Right lobe of liver (tissue), 6 donors: ENCODE measurements at regions not wholly inside any gene's neighbourhood (a gene's known extent, or its start where the extent isn't known, plus 50 kb on each side); places are given as distances from the start of the nearest gene placed in this dataset.
"Not testable (repeated sequence)": the region's sequence is repeated elsewhere in the genome, so short reads cannot be mapped to it uniquely, and the experiment has no call there.

Experiments used
- ATAC-seq, 4 donors: fragments of 200-7000 bp; cut with Tn5 transposase; one replicate each; pipeline ENCODE4 v1.9.1; 2020; ENCODE audit warnings: mild to moderate bottlenecking in 4 of 4, moderate library complexity in 4 of 4
- DNase-seq, 3 donors: peaks; one replicate each; pipeline ENCODE4 v3.0.0-alpha.2; 2020
- H3K27ac ChIP-seq, 3 donors: fragments of 200-600 bp; one replicate each; pipeline ENCODE4 v1.8.0; 2022
- H3K27me3 ChIP-seq, 2 donors: fragments of 200-600 bp; one replicate each; pipeline ENCODE4 v1.8.0; 2022
- H3K36me3 ChIP-seq, 4 donors: fragments of 200-600 bp; sonication (generic) in 1 of 4; one replicate each; pipeline versions ENCODE4 v1.5.1 to v1.8.0; 2017 to 2022; ENCODE audit warnings: control low read depth in 1 of 4
- H3K4me1 ChIP-seq, 4 donors: fragments of 200-600 bp; sonication (generic) in 1 of 4; one replicate each; pipeline versions ENCODE4 v1.5.1 to v1.8.0; 2017 to 2022; ENCODE audit warnings: control low read depth in 1 of 4
- H3K4me3 ChIP-seq, 3 donors: fragments of 200-600 bp; one replicate each; pipeline ENCODE4 v1.8.0; 2022
- H3K9me3 ChIP-seq, 4 donors: fragments of 200-600 bp; sonication (generic) in 1 of 4; one replicate each; pipeline versions ENCODE4 v1.5.1 to v1.8.0; 2017 to 2022; ENCODE audit warnings: control low read depth in 1 of 4
- CTCF ChIP-seq, 4 donors: fragments of 200-600 bp in 3 of 4; fragments of 450-650 bp in 1 of 4; IDR thresholded peaks; one replicate each; pipeline versions ENCODE4 v1.5.1 to v1.8.0; 2016 to 2022; ENCODE audit warnings: antibody characterized with exemption in 4 of 4, mild to moderate bottlenecking in 2 of 4
- POLR2A ChIP-seq: fragments of 450-650 bp; IDR thresholded peaks from one replicate; pipeline ENCODE4 v1.6.1; 2017; ENCODE audit warnings: antibody characterized with exemption, mild to moderate bottlenecking
- WGBS: methylation state at CpG from one replicate; pipeline ENCODE4 v1.1.6; 2018; ENCODE audit warnings: low coverage, low lambda C conversion rate; ENCODE audit not compliant: insufficient coverage; ENCODE audit errors: missing lambda C conversion rate; 5-methylcytosine and 5-hydroxymethylcytosine counted together
- intact Hi-C, 2 donors: fragments of 100-400 bp; cut with DNase I; formaldehyde crosslinking; loops; one replicate each; pipeline versions ENCODE4 v1.11.2 to v1.14.1; 2022
- donor health status: DM: no; HTN: yes; CAD: no.
- donor health status: DM: no; HTN: no; CAD: no.
- donor health status: DM: no; HTN: no; CAD: no.
- donor health status: DM: no; HTN: yes; CAD: no.
- donor health status: DM: no; HTN: yes; CAD: no.

DNA sequence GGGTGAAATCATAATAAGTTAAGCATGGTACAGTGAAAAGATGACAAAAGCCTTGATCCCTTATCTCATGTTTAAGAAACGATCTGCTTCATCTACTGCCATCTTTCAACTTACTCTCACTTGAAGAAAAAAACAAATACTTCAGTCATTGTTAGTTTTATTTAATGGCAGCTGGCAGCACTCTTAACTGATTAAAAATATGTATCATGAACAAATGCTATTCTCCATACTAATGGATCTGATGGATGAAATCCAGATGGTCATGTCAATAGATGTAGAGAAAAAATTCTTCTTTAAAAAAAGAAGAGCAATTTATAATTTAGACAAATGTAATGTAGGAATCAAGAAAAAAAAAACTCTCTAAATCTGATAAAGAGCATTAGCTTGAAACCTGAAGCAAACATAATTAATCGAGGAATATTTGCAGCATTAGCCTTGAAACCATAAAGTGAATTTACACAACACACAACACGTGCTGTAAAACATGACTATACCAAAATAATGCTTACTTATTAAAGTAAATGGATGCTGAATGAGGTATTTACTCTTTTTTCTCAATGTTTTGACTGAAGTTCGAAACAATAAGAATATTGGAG, 579.0 kb upstream of the ADAMTS5 start:
- Histone ChIP-seq H3K27ac (no peak overlapping the region), H3K27me3 (no peaks in the 10 kb centered on the region), H3K4me1 (no peaks in the 10 kb centered on the region), H3K36me3 (no peaks in the 10 kb centered on the region), H3K9me3 (no peaks in the 10 kb centered on the region), H3K4me3 (no peak overlapping the region)
- DNase-seq = no peak
- WGBS = 35% methylated on average over 4 of the region's 4 CpGs
- intact Hi-C loops = no loop called here
- ATAC-seq = no peak
- no peak for TF ChIP-seq CTCF (IDR thresholded peaks at IDR 0.05)
- TF ChIP-seq POLR2A = no peak

DNA sequence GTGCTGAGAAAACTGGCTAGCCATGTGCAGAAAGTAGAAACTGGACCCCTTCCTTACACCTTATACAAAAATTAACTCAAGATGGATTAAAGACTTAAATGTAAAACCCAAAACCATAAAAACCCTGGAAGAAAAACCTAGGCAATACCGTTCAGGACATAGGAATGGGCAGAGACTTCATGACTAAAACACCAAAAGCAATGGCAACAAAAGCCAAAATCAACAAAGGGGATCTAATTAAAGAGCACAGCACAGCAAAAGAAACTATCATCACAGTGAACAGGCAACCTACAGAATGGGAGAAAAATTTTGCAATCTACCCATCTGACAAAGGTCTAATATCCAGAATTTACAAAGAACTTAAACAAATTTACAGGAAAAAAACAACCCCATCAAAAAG, 575.2 kb upstream of the ADAMTS5 start:
- intact Hi-C loops, H3K4me1 ChIP-seq, H3K27ac ChIP-seq, H3K4me3 ChIP-seq, DNase-seq, ATAC-seq, H3K9me3 ChIP-seq, H3K36me3 ChIP-seq, H3K27me3 ChIP-seq: not testable (repeated sequence)
- WGBS = 36% methylated on average over 1 of the region's 1 CpG

GRCh38 chr21:27536319-27536718, 569.4 kb upstream of the ADAMTS5 start:
- DNase-seq = no peak
- Histone ChIP-seq H3K27me3 (no peaks in the 10 kb centered on the region), H3K4me1 (no peaks in the 10 kb centered on the region), H3K4me3 (no peak overlapping the region), H3K9me3 (no peaks in the 10 kb centered on the region), H3K27ac (no peak overlapping the region), H3K36me3 (no peaks in the 10 kb centered on the region)
- TF ChIP-seq CTCF (IDR thresholded peaks at IDR 0.05) = no peak
- no peak for TF ChIP-seq POLR2A
- no peak for ATAC-seq
- WGBS = 67% methylated on average over 3 of the region's 3 CpGs
- intact Hi-C loops = no loop called here

GRCh38 chr21:27535188-27535587, 568.3 kb upstream of the ADAMTS5 start:
- intact Hi-C loops = no loop called here
- Histone ChIP-seq H3K27me3 (no peaks in the 10 kb centered on the region), H3K27ac (no peak overlapping the region), H3K4me1 (no peaks in the 10 kb centered on the region), H3K4me3 (no peak overlapping the region), H3K36me3 (no peaks in the 10 kb centered on the region), H3K9me3 (no peaks in the 10 kb centered on the region)
- DNase-seq = no peak
- no peak for ATAC-seq
- TF ChIP-seq POLR2A (no peak), CTCF (IDR thresholded peaks at IDR 0.05) (no peak)
- 72% methylated on average over 4 of the region's 4 CpGs for WGBS

DNA sequence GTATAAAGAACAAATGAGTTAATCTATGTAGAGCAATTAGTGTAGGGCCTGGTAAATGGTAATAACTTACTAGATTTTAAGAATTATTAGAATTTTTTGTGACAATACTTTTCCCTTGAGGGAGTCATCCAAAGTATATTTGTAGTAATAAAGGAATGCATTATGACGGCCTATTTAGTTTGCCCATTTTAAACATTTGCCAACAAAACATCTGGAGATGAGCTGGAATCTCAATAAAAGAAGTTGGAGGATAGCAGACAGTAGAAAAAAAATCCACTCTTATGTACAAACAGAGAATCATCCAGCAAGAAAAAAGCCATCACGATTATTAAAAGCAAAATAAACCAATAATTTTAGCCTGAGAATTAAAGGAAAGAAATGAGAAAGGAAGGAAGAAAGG, 567.3 kb upstream of the ADAMTS5 start:
- Histone ChIP-seq H3K9me3 (no peaks in the 10 kb centered on the region), H3K27me3 (no peaks in the 10 kb centered on the region), H3K4me3 (no peak overlapping the region), H3K4me1 (no peaks in the 10 kb centered on the region), H3K27ac (no peak overlapping the region), H3K36me3 (no peaks in the 10 kb centered on the region)
- TF ChIP-seq CTCF (IDR thresholded peaks at IDR 0.05) (no peak), POLR2A (no peak)
- ATAC-seq (no peak), DNase-seq (no peak)
- WGBS = 36% methylated on average over 2 of the region's 2 CpGs
- intact Hi-C loops = no loop called here
